CD4-positive, alpha-beta T cell treated with Interleukin-15 for 1 hour (primary cell): ENCODE measurements at regions not wholly inside any gene's neighbourhood (a gene's known extent, or its start where the extent isn't known, plus 50 kb on each side); places are given as distances from the start of the nearest gene placed in this dataset.
"Not testable (repeated sequence)": the region's sequence is repeated elsewhere in the genome, so short reads cannot be mapped to it uniquely, and the experiment has no call there.

ENCODE experiments used
- DNase-seq: peaks from one replicate; pipeline ENCODE4 v3.0.0-alpha.2; 2020

- DNase-seq, result no peak
These were observed 72.5 kb upstream of the MORC3 start for GRCh38 chr21:36247316-36248010.

- no peak for DNase-seq
These were observed 70.2 kb upstream of the MORC3 start for GRCh38 chr21:36249576-36250422.

- no peak for DNase-seq
These were observed 69.4 kb upstream of the MORC3 start for GRCh38 chr21:36250423-36251075.

- no peak for DNase-seq
These were observed 65.7 kb upstream of the MORC3 start for GRCh38 chr21:36254106-36254941.

GRCh38 chr21:36255663-36256062 is 64.3 kb upstream of the MORC3 start:
- no peak for DNase-seq

GRCh38 chr21:36257657-36258056 is 62.3 kb upstream of the MORC3 start:
- no peak for DNase-seq

GRCh38 chr21:36260030-36260787 is 59.8 kb upstream of the MORC3 start:
- no peak for DNase-seq

- DNase-seq, result no peak
These were observed 59.2 kb upstream of the MORC3 start for GRCh38 chr21:36260802-36261201.

- no peak for DNase-seq
These were observed 58.5 kb upstream of the MORC3 start for GRCh38 chr21:36261459-36261858.

- no peak for DNase-seq
These were observed 56.2 kb upstream of the MORC3 start for GRCh38 chr21:36263797-36264196.

GRCh38 chr21:36265431-36265830 is 54.6 kb upstream of the MORC3 start:
- DNase-seq, result no peak

GRCh38 chr21:36267828-36268227 is 52.2 kb upstream of the MORC3 start:
- not testable (repeated sequence) for DNase-seq

- not testable (repeated sequence) for DNase-seq
These were observed 51.7 kb upstream of the MORC3 start for GRCh38 chr21:36268264-36268663.
